Muscle of leg (tissue), 3 donors: ENCODE measurements at regions not wholly inside any gene's neighbourhood (a gene's known extent, or its start where the extent isn't known, plus 50 kb on each side); places are given as distances from the start of the nearest gene placed in this dataset.
"Not testable (repeated sequence)": the region's sequence is repeated elsewhere in the genome, so short reads cannot be mapped to it uniquely, and the experiment has no call there.

Source experiments
- DNase-seq: peaks from one replicate; pipeline ENCODE4 v3.0.0; 2013
- H3K27ac ChIP-seq: one replicate; pipeline ENCODE4 v1.5.1; 2013; ENCODE audit warnings: mild to moderate bottlenecking, low read length, control low read depth
- H3K27me3 ChIP-seq: one replicate; pipeline ENCODE4 v1.6.1; 2013; ENCODE audit warnings: low read length; ENCODE audit not compliant: control insufficient read depth, insufficient read depth
- H3K36me3 ChIP-seq: one replicate; pipeline ENCODE4 v1.6.1; 2013; ENCODE audit warnings: low read length; ENCODE audit not compliant: control insufficient read depth, insufficient read depth
- H3K4me1 ChIP-seq: one replicate; pipeline ENCODE4 v1.6.1; 2013; ENCODE audit warnings: low read length; ENCODE audit not compliant: control insufficient read depth, insufficient read depth
- H3K4me3 ChIP-seq: one replicate; pipeline ENCODE4 v1.5.1; 2013; ENCODE audit warnings: low read length, control low read depth
- H3K9me3 ChIP-seq: replicated peaks from 2 replicates; pipeline ENCODE4 v1.6.1; 2013; ENCODE audit warnings: low read depth, low read length; ENCODE audit not compliant: control insufficient read depth
- whole genome bisulfite sequencing: methylation state at CpG from one replicate; pipeline ENCODE4 v1.1.5; 2013; ENCODE audit warnings: missing lambda C conversion rate; ENCODE audit not compliant: insufficient coverage; 5-methylcytosine and 5-hydroxymethylcytosine counted together

GRCh38 chr6:28682956-28683685, 157.4 kb downstream of the GPX5 start:
- WGBS, result 71% methylated on average over 4 of the region's 16 CpGs
- DNase-seq, H3K36me3 ChIP-seq, H3K9me3 ChIP-seq, H3K27ac ChIP-seq, H3K4me1 ChIP-seq, H3K4me3 ChIP-seq: not testable (repeated sequence)
- H3K27me3 ChIP-seq, result peaks cover 20% of the 10 kb centered on the region

GRCh38 chr6:28683945-28684538, 158.4 kb downstream of the GPX5 start:
- peak; percentile 35 for DNase-seq
- Histone ChIP-seq H3K4me3 (no peak overlapping the region), H3K27me3 (peaks cover 20% of the 10 kb centered on the region), H3K36me3 (no peaks in the 10 kb centered on the region), H3K4me1 (no peaks in the 10 kb centered on the region), H3K9me3 (no peaks in the 10 kb centered on the region), H3K27ac (no peak overlapping the region)
- 28% methylated on average over 4 of the region's 9 CpGs for WGBS

- not testable (repeated sequence) for H3K36me3 ChIP-seq, DNase-seq, H3K27ac ChIP-seq, H3K4me1 ChIP-seq, H3K4me3 ChIP-seq, H3K9me3 ChIP-seq
- WGBS, result no CpG with 5 or more reads among the region's 3 CpGs
- H3K27me3 ChIP-seq, result peaks cover 17% of the 10 kb centered on the region
Measured at GRCh38 chr6:28685960-28686359, 160.3 kb downstream of the GPX5 start.

- 0% methylated on average over 1 of the region's 11 CpGs for WGBS
- H3K9me3 ChIP-seq, H3K27ac ChIP-seq, H3K4me3 ChIP-seq, H3K4me1 ChIP-seq, H3K36me3 ChIP-seq: not testable (repeated sequence)
- H3K27me3 ChIP-seq, result peaks cover 18% of the 10 kb centered on the region
- DNase-seq, result peak; percentile 75
Measured at GRCh38 chr6:28686446-28687027, 160.9 kb downstream of the GPX5 start.

GRCh38 chr6:28687309-28687981, 161.8 kb downstream of the GPX5 start:
- H3K4me1 ChIP-seq, H3K9me3 ChIP-seq, DNase-seq, H3K4me3 ChIP-seq, H3K36me3 ChIP-seq, H3K27ac ChIP-seq: not testable (repeated sequence)
- 6% methylated on average over 3 of the region's 7 CpGs for WGBS
- peaks cover 16% of the 10 kb centered on the region for H3K27me3 ChIP-seq

GRCh38 chr6:28691991-28692390, 166.3 kb downstream of the GPX5 start:
- H3K27me3 ChIP-seq, result peaks cover 47% of the 10 kb centered on the region
- 88% methylated on average over 1 of the region's 4 CpGs for WGBS
- H3K27ac ChIP-seq, result not testable (repeated sequence)

GRCh38 chr6:28693033-28693750, 167.5 kb downstream of the GPX5 start:
- Histone ChIP-seq H3K36me3 (no peaks in the 10 kb centered on the region), H3K27me3 (peaks cover 54% of the 10 kb centered on the region), H3K27ac (no peak overlapping the region), H3K9me3 (no peaks in the 10 kb centered on the region), H3K4me1 (no peaks in the 10 kb centered on the region), H3K4me3 (no peak overlapping the region)
- DNase-seq, result no peak
- WGBS, result 12% methylated on average over 19 of the region's 23 CpGs

More at GRCh38 chr6:28691991-28692390, 166.3 kb downstream of the GPX5 start:
- DNase-seq, H3K9me3 ChIP-seq, H3K4me1 ChIP-seq, H3K4me3 ChIP-seq, H3K36me3 ChIP-seq: not testable (repeated sequence)

- Histone ChIP-seq H3K4me3 (no peak overlapping the region), H3K4me1 (no peaks in the 10 kb centered on the region), H3K9me3 (no peaks in the 10 kb centered on the region), H3K36me3 (no peaks in the 10 kb centered on the region), H3K27me3 (peaks cover 54% of the 10 kb centered on the region), H3K27ac (no peak overlapping the region)
- DNase-seq, result peak; percentile 46
- 5% methylated on average over 26 of the region's 26 CpGs for WGBS
Measured at GRCh38 chr6:28693751-28694443, 168.2 kb downstream of the GPX5 start.

GRCh38 chr6:28695715-28696114, 170.0 kb downstream of the GPX5 start:
- no peak for DNase-seq
- 18% methylated on average over 5 of the region's 11 CpGs for WGBS
- Histone ChIP-seq H3K36me3 (no peaks in the 10 kb centered on the region), H3K4me1 (no peaks in the 10 kb centered on the region), H3K9me3 (no peaks in the 10 kb centered on the region), H3K27me3 (peaks cover 56% of the 10 kb centered on the region), H3K27ac (no peak overlapping the region), H3K4me3 (no peak overlapping the region)
